Smooth muscle cell (in vitro differentiated cells): ENCODE measurements at regions not wholly inside any gene's neighbourhood (a gene's known extent, or its start where the extent isn't known, plus 50 kb on each side); places are given as distances from the start of the nearest gene placed in this dataset.

Experiments used
- DNase-seq: peaks from one replicate; lab custom pipeline; 2025; ENCODE audit not compliant: unreplicated experiment; lab: John Stamatoyannopoulos, UW
- H2AFZ ChIP-seq: fragments of 200-600 bp; sonication (generic); 2 replicates; pipeline ENCODE4 v1.6.0; 2016; ENCODE audit warnings: antibody characterized with exemption, low read depth, mild to moderate bottlenecking
- H3F3A ChIP-seq: fragments of 200-600 bp; sonication (generic); 2 replicates; pipeline ENCODE4 v1.6.0; 2017; ENCODE audit warnings: antibody characterized with exemption, low read depth
- H3K27ac ChIP-seq: fragments of 200-600 bp; sonication (generic); 2 replicates; pipeline ENCODE4 v1.5.1; 2016; ENCODE audit warnings: low read depth, mild to moderate bottlenecking
- H3K27me3 ChIP-seq: fragments of 200-600 bp; sonication (generic); 2 replicates; pipeline ENCODE4 v1.6.1; 2016; ENCODE audit warnings: low read depth, mild to moderate bottlenecking
- H3K36me3 ChIP-seq: fragments of 200-600 bp; sonication (generic); 2 replicates; pipeline ENCODE4 v1.5.1; 2016; ENCODE audit warnings: low read depth
- H3K4me1 ChIP-seq: fragments of 200-600 bp; sonication (generic); 2 replicates; pipeline ENCODE4 v1.5.1; 2016; ENCODE audit warnings: low read depth
- H3K4me2 ChIP-seq: fragments of 200-600 bp; sonication (generic); 2 replicates; pipeline ENCODE4 v1.6.0; 2016; ENCODE audit warnings: mild to moderate bottlenecking
- H3K4me3 ChIP-seq: fragments of 200-600 bp; sonication (generic); 2 replicates; pipeline ENCODE4 v1.5.1; 2016; ENCODE audit warnings: mild to moderate bottlenecking
- H3K79me2 ChIP-seq: fragments of 200-600 bp; sonication (generic); 2 replicates; pipeline ENCODE4 v1.6.0; 2016; ENCODE audit warnings: low read depth, mild to moderate bottlenecking
- H3K9ac ChIP-seq: fragments of 200-600 bp; sonication (generic); 2 replicates; pipeline ENCODE4 v1.6.0; 2016; ENCODE audit warnings: low read depth
- H3K9me3 ChIP-seq: fragments of 200-600 bp; sonication (generic); replicated peaks from 2 replicates; pipeline ENCODE4 v1.5.1; 2016; ENCODE audit warnings: low read depth
- H4K20me1 ChIP-seq: fragments of 200-600 bp; sonication (generic); 2 replicates; pipeline ENCODE4 v1.6.0; 2016; ENCODE audit warnings: low read depth
- CTCF ChIP-seq: fragments of 200-600 bp; sonication (generic); IDR thresholded peaks from 2 replicates; pipeline ENCODE4 v1.5.1; 2017; ENCODE audit warnings: borderline replicate concordance, mild to moderate bottlenecking, antibody characterized with exemption; ENCODE audit not compliant: insufficient read depth, poor library complexity, severe bottlenecking
- WGBS: methylation state at CpG from one replicate; pipeline ENCODE4 v1.1.7; 2016; ENCODE audit warnings: low lambda C conversion rate; 5-methylcytosine and 5-hydroxymethylcytosine counted together

GRCh38 chr13:54445865-54446264 is 1417.3 kb downstream of the OLFM4 start:
- no peak overlapping the region for H3K4me2 ChIP-seq
- no peak for DNase-seq
- no peaks in the 10 kb centered on the region for H3K36me3 ChIP-seq
- H3K9me3 ChIP-seq = no peaks in the 10 kb centered on the region
- no peak overlapping the region for H2AFZ ChIP-seq
- H3K4me1 ChIP-seq = no peaks in the 10 kb centered on the region
- no peak overlapping the region for H3K4me3 ChIP-seq
- H3F3A ChIP-seq = no peaks in the 10 kb centered on the region
- no peak for TF ChIP-seq CTCF
- H4K20me1 ChIP-seq = no peaks in the 10 kb centered on the region
- no peaks in the 10 kb centered on the region for H3K27me3 ChIP-seq
- H3K9ac ChIP-seq = no peak overlapping the region
- H3K27ac ChIP-seq = no peak overlapping the region
- no peaks in the 10 kb centered on the region for H3K79me2 ChIP-seq

DNA sequence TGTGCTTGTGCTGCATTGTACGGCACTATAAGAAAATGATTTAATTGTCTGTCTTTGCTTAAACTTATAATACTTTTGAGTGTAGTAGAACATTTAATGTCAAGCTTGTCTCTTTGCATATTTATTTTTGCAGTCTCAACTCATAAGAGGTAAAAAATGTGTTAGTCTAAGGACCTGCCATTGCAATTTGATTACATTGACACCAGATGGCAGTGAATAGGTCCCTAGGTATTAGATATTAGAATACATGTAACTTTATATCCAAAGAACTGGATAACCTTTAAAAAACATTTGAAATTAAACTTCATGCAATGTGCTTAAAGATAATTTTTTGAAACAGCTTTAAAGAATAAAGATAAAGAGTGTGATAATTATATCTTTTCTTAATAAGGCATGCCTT is 1421.3 kb downstream of the OLFM4 start:
- no peak overlapping the region for H3K9ac ChIP-seq
- DNase-seq = no peak
- TF ChIP-seq CTCF = peak; percentile 34
- no peaks in the 10 kb centered on the region for H4K20me1 ChIP-seq
- WGBS = 92% methylated on average over 1 of the region's 1 CpG
- no peak overlapping the region for H2AFZ ChIP-seq
- no peak overlapping the region for H3K4me2 ChIP-seq
- no peaks in the 10 kb centered on the region for H3K27me3 ChIP-seq
- H3K27ac ChIP-seq = no peak overlapping the region
- H3K79me2 ChIP-seq = no peaks in the 10 kb centered on the region
- no peaks in the 10 kb centered on the region for H3F3A ChIP-seq
- H3K4me1 ChIP-seq = no peaks in the 10 kb centered on the region
- H3K4me3 ChIP-seq = no peak overlapping the region
- H3K9me3 ChIP-seq = no peaks in the 10 kb centered on the region
- H3K36me3 ChIP-seq = no peaks in the 10 kb centered on the region

DNA sequence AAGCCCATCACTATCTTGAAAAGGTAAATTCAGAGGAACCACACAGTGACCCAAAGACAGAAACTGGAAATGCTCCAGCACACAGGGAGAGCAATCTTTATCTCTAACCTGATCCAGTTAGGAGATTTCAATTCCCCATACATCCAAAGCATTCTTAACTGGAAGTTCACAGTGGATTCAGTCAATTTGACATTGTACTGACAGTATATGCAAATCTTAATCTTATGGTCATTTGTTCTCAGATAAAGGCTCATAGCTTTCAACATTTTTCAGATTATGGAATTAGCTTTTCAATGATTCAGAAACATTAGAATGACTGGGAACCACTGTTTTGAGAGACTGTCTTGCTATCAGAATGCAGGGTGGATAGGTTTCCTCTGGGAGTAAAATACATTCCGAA is 1455.6 kb downstream of the OLFM4 start:
- H3K9ac ChIP-seq = no peak overlapping the region
- no peak overlapping the region for H2AFZ ChIP-seq
- no peaks in the 10 kb centered on the region for H3K4me1 ChIP-seq
- no peak overlapping the region for H3K27ac ChIP-seq
- no peak for TF ChIP-seq CTCF
- H3K27me3 ChIP-seq = no peaks in the 10 kb centered on the region
- no peaks in the 10 kb centered on the region for H3K79me2 ChIP-seq
- H4K20me1 ChIP-seq = no peaks in the 10 kb centered on the region
- H3K36me3 ChIP-seq = no peaks in the 10 kb centered on the region
- H3K9me3 ChIP-seq = no peaks in the 10 kb centered on the region
- H3K4me3 ChIP-seq = no peak overlapping the region
- no peaks in the 10 kb centered on the region for H3F3A ChIP-seq
- H3K4me2 ChIP-seq = no peak overlapping the region
- WGBS = 92% methylated on average over 1 of the region's 1 CpG
- no peak for DNase-seq

DNA sequence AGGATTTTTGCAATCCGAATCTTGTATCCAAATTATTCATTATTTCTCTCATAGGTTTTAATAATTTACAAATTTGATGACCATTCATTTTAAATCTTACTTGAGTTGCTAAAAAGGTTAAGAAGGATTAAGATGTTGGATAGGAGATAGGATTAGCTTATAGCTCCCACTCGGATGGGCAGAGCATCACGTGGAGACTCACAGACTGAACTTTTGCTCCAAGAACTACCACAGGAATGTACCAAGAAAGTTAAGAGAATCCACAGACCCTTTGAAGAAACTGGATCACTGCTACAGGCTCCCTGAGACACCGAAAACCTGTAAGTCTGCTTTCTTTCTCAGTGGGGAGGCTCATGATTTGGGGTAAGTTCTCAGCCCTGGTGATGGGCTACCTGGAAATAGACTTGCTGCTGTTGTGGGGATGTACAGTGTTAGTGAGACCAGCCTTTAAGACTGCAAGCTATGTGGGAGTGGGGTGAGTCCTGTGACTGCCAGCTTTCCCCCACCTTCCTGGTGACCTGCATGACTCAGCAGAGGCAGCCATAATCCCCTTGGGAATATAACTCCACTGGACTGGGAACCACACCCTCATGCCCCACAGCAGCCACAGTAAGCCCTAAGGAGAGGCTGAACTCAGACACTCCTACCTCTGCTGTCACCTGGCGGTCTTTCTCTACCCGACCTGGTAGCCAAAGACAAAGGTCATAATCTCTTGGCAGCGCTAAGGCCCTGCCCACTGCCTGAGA is 1458.0 kb downstream of the OLFM4 start:
- Histone ChIP-seq H3K4me2 (no peak overlapping the region), H3K9ac (no peak overlapping the region), H3K4me3 (no peak overlapping the region), H2AFZ (no peak overlapping the region), H3K79me2 (no peaks in the 10 kb centered on the region), H3K4me1 (no peaks in the 10 kb centered on the region), H3F3A (no peaks in the 10 kb centered on the region), H4K20me1 (no peaks in the 10 kb centered on the region), H3K27ac (no peak overlapping the region), H3K27me3 (no peaks in the 10 kb centered on the region), H3K36me3 (no peaks in the 10 kb centered on the region), H3K9me3 (no peaks in the 10 kb centered on the region)
- 80% methylated on average over 7 of the region's 7 CpGs for WGBS
- DNase-seq = no peak
- no peak for TF ChIP-seq CTCF
